ENCODE measurements at regions not wholly inside any gene's neighbourhood (a gene's known extent, or its start where the extent isn't known, plus 50 kb on each side); places are given as distances from the start of the nearest gene placed in this dataset.

GRCh38 chr2:144048631-144049060 lies 471.3 kb downstream of the ZEB2 start:
- Histone ChIP-seq H3K27ac (ENCODE audit: low read depth, low read length) (no peak overlapping the region), H3K4me3 (ENCODE audit: low read depth, low read length) (no peak overlapping the region), H3K9ac (ENCODE audit: low read depth, low read length) (no peak overlapping the region), H3K27me3 (ENCODE audit: control insufficient read depth, insufficient read depth, low read length) (no peaks in the 10 kb centered on the region), H3K9me3 (ENCODE audit: control insufficient read depth, insufficient read depth, low read length) (no peaks in the 10 kb centered on the region), H3K4me1 (ENCODE audit: control insufficient read depth, insufficient read depth, low read length) (no peaks in the 10 kb centered on the region), H3K36me3 (ENCODE audit: control insufficient read depth, insufficient read depth, low read length) (no peaks in the 10 kb centered on the region)

- no peaks in the 10 kb centered on the region for H3K36me3 ChIP-seq (ENCODE audit: control insufficient read depth, insufficient read depth, low read length)
- H3K9ac ChIP-seq (ENCODE audit: low read depth, low read length) = no peak overlapping the region
- H3K27me3 ChIP-seq (ENCODE audit: control insufficient read depth, insufficient read depth, low read length) = no peaks in the 10 kb centered on the region
- no peaks in the 10 kb centered on the region for H3K9me3 ChIP-seq (ENCODE audit: control insufficient read depth, insufficient read depth, low read length)
- H3K4me3 ChIP-seq (ENCODE audit: low read depth, low read length) = no peak overlapping the region
- H3K4me1 ChIP-seq (ENCODE audit: control insufficient read depth, insufficient read depth, low read length) = peaks cover 14% of the 10 kb centered on the region
- no peak overlapping the region for H3K27ac ChIP-seq (ENCODE audit: low read depth, low read length)
Observed at GRCh38 chr2:144042751-144043150, 477.2 kb downstream of the ZEB2 start.

- Histone ChIP-seq H3K36me3 (ENCODE audit: control insufficient read depth, insufficient read depth, low read length) (no peaks in the 10 kb centered on the region), H3K9ac (ENCODE audit: low read depth, low read length) (no peak overlapping the region), H3K4me1 (ENCODE audit: control insufficient read depth, insufficient read depth, low read length) (peaks cover 16% of the 10 kb centered on the region), H3K27me3 (ENCODE audit: control insufficient read depth, insufficient read depth, low read length) (no peaks in the 10 kb centered on the region), H3K4me3 (ENCODE audit: low read depth, low read length) (no peak overlapping the region), H3K9me3 (ENCODE audit: control insufficient read depth, insufficient read depth, low read length) (no peaks in the 10 kb centered on the region), H3K27ac (ENCODE audit: low read depth, low read length) (no peak overlapping the region)
Observed at GRCh38 chr2:144041612-144042011, 478.3 kb downstream of the ZEB2 start.

- peaks cover 16% of the 10 kb centered on the region for H3K4me1 ChIP-seq (ENCODE audit: control insufficient read depth, insufficient read depth, low read length)
- no peaks in the 10 kb centered on the region for H3K27me3 ChIP-seq (ENCODE audit: control insufficient read depth, insufficient read depth, low read length)
- no peaks in the 10 kb centered on the region for H3K36me3 ChIP-seq (ENCODE audit: control insufficient read depth, insufficient read depth, low read length)
- no peak overlapping the region for H3K4me3 ChIP-seq (ENCODE audit: low read depth, low read length)
- no peaks in the 10 kb centered on the region for H3K9me3 ChIP-seq (ENCODE audit: control insufficient read depth, insufficient read depth, low read length)
- no peak overlapping the region for H3K27ac ChIP-seq (ENCODE audit: low read depth, low read length)
- no peak overlapping the region for H3K9ac ChIP-seq (ENCODE audit: low read depth, low read length)
Observed at GRCh38 chr2:144040834-144041233, 479.1 kb downstream of the ZEB2 start.

- Histone ChIP-seq H3K27ac (ENCODE audit: low read depth, low read length) (no peak overlapping the region), H3K4me1 (ENCODE audit: control insufficient read depth, insufficient read depth, low read length) (peaks cover 9% of the 10 kb centered on the region; the same call in 1 of the 2 replicates)
Observed at GRCh38 chr2:144032566-144032965, 487.4 kb downstream of the ZEB2 start.

GRCh38 chr2:144030791-144031190 lies 489.1 kb downstream of the ZEB2 start:
- Histone ChIP-seq H3K36me3 (ENCODE audit: control insufficient read depth, insufficient read depth, low read length) (no peaks in the 10 kb centered on the region), H3K4me1 (ENCODE audit: control insufficient read depth, insufficient read depth, low read length) (peaks cover 7% of the 10 kb centered on the region; the same call in 1 of the 2 replicates), H3K4me3 (ENCODE audit: low read depth, low read length) (no peak overlapping the region), H3K27ac (ENCODE audit: low read depth, low read length) (no peak overlapping the region), H3K9ac (ENCODE audit: low read depth, low read length) (no peak overlapping the region), H3K9me3 (ENCODE audit: control insufficient read depth, insufficient read depth, low read length) (no peaks in the 10 kb centered on the region), H3K27me3 (ENCODE audit: control insufficient read depth, insufficient read depth, low read length) (no peaks in the 10 kb centered on the region)

More at GRCh38 chr2:144032566-144032965, 487.4 kb downstream of the ZEB2 start:
- no peak overlapping the region for H3K4me3 ChIP-seq (ENCODE audit: low read depth, low read length)
- H3K9me3 ChIP-seq (ENCODE audit: control insufficient read depth, insufficient read depth, low read length) = no peaks in the 10 kb centered on the region
- no peaks in the 10 kb centered on the region for H3K27me3 ChIP-seq (ENCODE audit: control insufficient read depth, insufficient read depth, low read length)
- no peak overlapping the region for H3K9ac ChIP-seq (ENCODE audit: low read depth, low read length)
- no peaks in the 10 kb centered on the region for H3K36me3 ChIP-seq (ENCODE audit: control insufficient read depth, insufficient read depth, low read length)

- H3K9ac ChIP-seq (ENCODE audit: low read depth, low read length) = no peak overlapping the region
- no peaks in the 10 kb centered on the region for H3K27me3 ChIP-seq (ENCODE audit: control insufficient read depth, insufficient read depth, low read length)
- H3K9me3 ChIP-seq (ENCODE audit: control insufficient read depth, insufficient read depth, low read length) = no peaks in the 10 kb centered on the region
- H3K36me3 ChIP-seq (ENCODE audit: control insufficient read depth, insufficient read depth, low read length) = no peaks in the 10 kb centered on the region
- H3K27ac ChIP-seq (ENCODE audit: low read depth, low read length) = no peak overlapping the region
- no peak overlapping the region for H3K4me3 ChIP-seq (ENCODE audit: low read depth, low read length)
- peaks cover 7% of the 10 kb centered on the region; the same call in 1 of the 2 replicates for H3K4me1 ChIP-seq (ENCODE audit: control insufficient read depth, insufficient read depth, low read length)
Observed at GRCh38 chr2:144027593-144027992, 492.3 kb downstream of the ZEB2 start.

GRCh38 chr2:144026753-144027152 lies 493.2 kb downstream of the ZEB2 start:
- Histone ChIP-seq H3K36me3 (ENCODE audit: control insufficient read depth, insufficient read depth, low read length) (no peaks in the 10 kb centered on the region), H3K9me3 (ENCODE audit: control insufficient read depth, insufficient read depth, low read length) (no peaks in the 10 kb centered on the region), H3K4me1 (ENCODE audit: control insufficient read depth, insufficient read depth, low read length) (peaks cover 7% of the 10 kb centered on the region; the same call in 1 of the 2 replicates), H3K27ac (ENCODE audit: low read depth, low read length) (no peak overlapping the region), H3K9ac (ENCODE audit: low read depth, low read length) (no peak overlapping the region), H3K4me3 (ENCODE audit: low read depth, low read length) (no peak overlapping the region), H3K27me3 (ENCODE audit: control insufficient read depth, insufficient read depth, low read length) (no peaks in the 10 kb centered on the region)

GRCh38 chr2:144020047-144020446 lies 499.9 kb downstream of the ZEB2 start:
- Histone ChIP-seq H3K9ac (ENCODE audit: low read depth, low read length) (no peak overlapping the region), H3K4me1 (ENCODE audit: control insufficient read depth, insufficient read depth, low read length) (peaks cover 7% of the 10 kb centered on the region; the same call in 1 of the 2 replicates), H3K4me3 (ENCODE audit: low read depth, low read length) (no peak overlapping the region), H3K27me3 (ENCODE audit: control insufficient read depth, insufficient read depth, low read length) (no peaks in the 10 kb centered on the region), H3K36me3 (ENCODE audit: control insufficient read depth, insufficient read depth, low read length) (no peaks in the 10 kb centered on the region), H3K9me3 (ENCODE audit: control insufficient read depth, insufficient read depth, low read length) (no peaks in the 10 kb centered on the region), H3K27ac (ENCODE audit: low read depth, low read length) (no peak overlapping the region)

GRCh38 chr2:144015655-144016245 lies 504.2 kb downstream of the ZEB2 start:
- H3K27me3 ChIP-seq (ENCODE audit: control insufficient read depth, insufficient read depth, low read length) = no peaks in the 10 kb centered on the region
- peaks cover 7% of the 10 kb centered on the region; the same call in 1 of the 2 replicates for H3K4me1 ChIP-seq (ENCODE audit: control insufficient read depth, insufficient read depth, low read length)
- no peaks in the 10 kb centered on the region for H3K9me3 ChIP-seq (ENCODE audit: control insufficient read depth, insufficient read depth, low read length)
- no peaks in the 10 kb centered on the region for H3K36me3 ChIP-seq (ENCODE audit: control insufficient read depth, insufficient read depth, low read length)
- H3K9ac ChIP-seq (ENCODE audit: low read depth, low read length) = no peak overlapping the region
- H3K27ac ChIP-seq (ENCODE audit: low read depth, low read length) = no peak overlapping the region
- no peak overlapping the region for H3K4me3 ChIP-seq (ENCODE audit: low read depth, low read length)

GRCh38 chr2:144015036-144015435 lies 504.9 kb downstream of the ZEB2 start:
- 0 out of 2 replicates have a peak, but pooled peaks cover 2% of the 10 kb centered on the region for H3K4me1 ChIP-seq (ENCODE audit: control insufficient read depth, insufficient read depth, low read length)
- no peak overlapping the region for H3K4me3 ChIP-seq (ENCODE audit: low read depth, low read length)
- H3K36me3 ChIP-seq (ENCODE audit: control insufficient read depth, insufficient read depth, low read length) = no peaks in the 10 kb centered on the region
- H3K9me3 ChIP-seq (ENCODE audit: control insufficient read depth, insufficient read depth, low read length) = no peaks in the 10 kb centered on the region
- H3K9ac ChIP-seq (ENCODE audit: low read depth, low read length) = no peak overlapping the region
- H3K27ac ChIP-seq (ENCODE audit: low read depth, low read length) = no peak overlapping the region
- H3K27me3 ChIP-seq (ENCODE audit: control insufficient read depth, insufficient read depth, low read length) = no peaks in the 10 kb centered on the region

All from HUES48 (cell line).